IMR-90 (cell line): ENCODE measurements at regions not wholly inside any gene's neighbourhood (a gene's known extent, or its start where the extent isn't known, plus 50 kb on each side); places are given as distances from the start of the nearest gene placed in this dataset.

Source experiments
- ATAC-seq: fragments of 200-7000 bp; cut with Tn5 transposase; 2 replicates; pipeline ENCODE4 v1.9.1; 2020; ENCODE audit warnings: low read depth, mild to moderate bottlenecking, moderate library complexity
- BruUV-seq: library from RNA; stranded (reverse); fragments of 400-500 nt; replicated peaks from 2 replicates; lab custom pipeline; 2021; lab: Mats Ljungman, UMichigan
- CTCF ChIA-PET: fragments of 300-600 bp; formaldehyde crosslinking; extraction: SDS; loops from one replicate; lab custom pipeline; 2021; ENCODE audit warnings: antibody characterized with exemption; lab: Yijun Ruan, JAX
- POLR2A ChIA-PET: fragments of 300-600 bp; sonication (Branson Sonifier 250); formaldehyde crosslinking; loops from one replicate; lab custom pipeline; 2022; ENCODE audit warnings: antibody characterized with exemption; ENCODE audit not compliant: unreplicated experiment; lab: Charles Lee
- DNase-seq: peaks from one replicate; pipeline ENCODE4 v3.0.0; 2013
- H2AFZ ChIP-seq: replicated peaks from 2 replicates; pipeline ENCODE3; 2013; ENCODE audit warnings: low read length, mild to moderate bottlenecking; ENCODE audit not compliant: poor library complexity
- H2AK5ac ChIP-seq: 2 replicates; pipeline ENCODE4 v1.6.1; 2013; ENCODE audit warnings: low read depth, low read length, inconsistent platforms
- H2AK9ac ChIP-seq: replicated peaks from 2 replicates; pipeline ENCODE3; 2013; ENCODE audit warnings: mild to moderate bottlenecking, low read depth, low read length, moderate library complexity; ENCODE audit not compliant: poor library complexity
- H2BK120ac ChIP-seq: 2 replicates; pipeline ENCODE4 v1.6.1; 2013; ENCODE audit warnings: low read depth, low read length, inconsistent platforms
- H2BK15ac ChIP-seq: 3 replicates; pipeline ENCODE4 v1.6.1; 2013; ENCODE audit warnings: low read depth, low read length, inconsistent platforms
- H2BK20ac ChIP-seq: 2 replicates; pipeline ENCODE4 v1.6.1; 2013; ENCODE audit warnings: low read depth, mild to moderate bottlenecking, inconsistent platforms, low read length, moderate library complexity
- H2BK5ac ChIP-seq: 2 replicates; pipeline ENCODE4 v1.6.1; 2013; ENCODE audit warnings: mild to moderate bottlenecking, low read depth, low read length, inconsistent platforms; ENCODE audit not compliant: poor library complexity, severe bottlenecking
- H3K14ac ChIP-seq: replicated peaks from 2 replicates; pipeline ENCODE4 v1.6.1; 2013; ENCODE audit warnings: low read depth, low read length, inconsistent platforms
- H3K18ac ChIP-seq: 2 replicates; pipeline ENCODE4 v1.6.1; 2013; ENCODE audit warnings: low read depth, low read length, control low read depth
- H3K23ac ChIP-seq: 2 replicates; pipeline ENCODE4 v1.6.1; 2013; ENCODE audit warnings: low read depth, low read length, inconsistent platforms
- H3K27ac ChIP-seq: 2 replicates; pipeline ENCODE4 v1.5.1; 2013; ENCODE audit warnings: mild to moderate bottlenecking, control low read depth, low read length; ENCODE audit not compliant: insufficient read depth
- H3K27me3 ChIP-seq: 2 replicates; pipeline ENCODE4 v1.6.1; 2013; ENCODE audit warnings: low read length; ENCODE audit not compliant: control insufficient read depth, insufficient read depth
- H3K36me3 ChIP-seq: 2 replicates; pipeline ENCODE4 v1.6.1; 2013; ENCODE audit warnings: low read length, mixed read lengths; ENCODE audit not compliant: control insufficient read depth, insufficient read depth
- H3K4ac ChIP-seq: 2 replicates; pipeline ENCODE4 v1.6.1; 2013; ENCODE audit warnings: low read depth, low read length, inconsistent platforms
- H3K4me1 ChIP-seq: 2 replicates; pipeline ENCODE4 v1.6.1; 2013; ENCODE audit warnings: low read length, mixed read lengths; ENCODE audit not compliant: control insufficient read depth, insufficient read depth
- H3K4me2 ChIP-seq: 2 replicates; pipeline ENCODE4 v1.6.1; 2013; ENCODE audit warnings: low read depth, mild to moderate bottlenecking, control low read depth, low read length, moderate library complexity
- H3K4me3 ChIP-seq: 2 replicates; pipeline ENCODE4 v1.5.1; 2013; ENCODE audit warnings: low read depth, mild to moderate bottlenecking, control low read depth, low read length, moderate library complexity; ENCODE audit not compliant: insufficient read depth
- H3K56ac ChIP-seq: 2 replicates; pipeline ENCODE4 v1.6.1; 2013; ENCODE audit warnings: low read length, inconsistent platforms; ENCODE audit not compliant: insufficient read depth; ENCODE audit errors: extremely low read depth
- H3K79me1 ChIP-seq, 2 experiments: 2 replicates each; pipeline ENCODE4 v1.6.1; 2013; ENCODE audit warnings: low read length in 2 of 2, inconsistent platforms in 1 of 2, low read depth in 1 of 2
- H3K9ac ChIP-seq: 2 replicates; pipeline ENCODE4 v1.6.1; 2013; ENCODE audit warnings: low read depth, low read length, control low read depth
- H3K9me1 ChIP-seq: 2 replicates; pipeline ENCODE4 v1.6.1; 2013; ENCODE audit warnings: low read length, inconsistent platforms; ENCODE audit not compliant: insufficient read depth
- H3K9me3 ChIP-seq: 2 replicates; pipeline ENCODE4 v1.6.1; 2013; ENCODE audit warnings: low read length; ENCODE audit not compliant: control insufficient read depth, insufficient read depth
- H4K20me1 ChIP-seq: 2 replicates; pipeline ENCODE4 v1.6.1; 2013; ENCODE audit warnings: low read length, inconsistent platforms; ENCODE audit not compliant: insufficient read depth
- H4K5ac ChIP-seq: 2 replicates; pipeline ENCODE4 v1.6.1; 2013; ENCODE audit warnings: mild to moderate bottlenecking, low read depth, low read length, control low read depth
- H4K8ac ChIP-seq, 2 experiments: 2 replicates each; pipeline ENCODE4 v1.6.1; 2013; ENCODE audit warnings: low read depth in 2 of 2, low read length in 2 of 2, control low read depth in 1 of 2, inconsistent platforms in 1 of 2
- H4K91ac ChIP-seq: 2 replicates; pipeline ENCODE4 v1.6.1; 2013; ENCODE audit warnings: low read depth, low read length, inconsistent platforms; ENCODE audit not compliant: insufficient read depth
- BHLHE40 ChIP-seq: fragments of 150-350 bp; IDR thresholded peaks from 2 replicates; pipeline ENCODE4 v1.6.1; 2016; ENCODE audit warnings: mild to moderate bottlenecking, low read depth, low read length
- CHD1 ChIP-seq: IDR thresholded peaks from 2 replicates; pipeline ENCODE4 v1.6.1; 2012; ENCODE audit warnings: low read depth, low read length, improper control_type of control experiment
- CTCF ChIP-seq: conservative IDR thresholded peaks from 2 replicates; pipeline ENCODE4 v1.5.1; 2012; ENCODE audit warnings: mild to moderate bottlenecking, low read depth, low read length, improper control_type of control experiment
- ELK1 ChIP-seq: fragments of 150-350 bp; IDR thresholded peaks from 2 replicates; pipeline ENCODE4 v1.6.1; 2016; ENCODE audit warnings: low read depth, mild to moderate bottlenecking, low read length, moderate library complexity, borderline replicate concordance
- FOS ChIP-seq: fragments of 150-350 bp; IDR thresholded peaks from 2 replicates; pipeline ENCODE4 v1.6.1; 2016; ENCODE audit warnings: low read depth, low read length
- MAFK ChIP-seq: IDR thresholded peaks from 2 replicates; pipeline ENCODE4 v1.6.1; 2012; ENCODE audit warnings: low read depth, low read length, improper control_type of control experiment
- MAZ ChIP-seq: IDR thresholded peaks from 2 replicates; pipeline ENCODE4 v1.6.1; 2012; ENCODE audit warnings: low read depth, mild to moderate bottlenecking, low read length, improper control_type of control experiment, moderate library complexity, borderline replicate concordance
- MXI1 ChIP-seq: IDR thresholded peaks from 2 replicates; pipeline ENCODE4 v1.6.1; 2012; ENCODE audit warnings: low read depth, mild to moderate bottlenecking, low read length, moderate library complexity, borderline replicate concordance
- POLR2A ChIP-seq: IDR thresholded peaks from 2 replicates; pipeline ENCODE4 v1.6.1; 2012; ENCODE audit warnings: mild to moderate bottlenecking, low read depth, low read length
- RAD21 ChIP-seq: IDR thresholded peaks from 2 replicates; pipeline ENCODE4 v1.6.1; 2012; ENCODE audit warnings: low read length, improper control_type of control experiment
- RFX5 ChIP-seq: IDR thresholded peaks from 2 replicates; pipeline ENCODE4 v1.8.0; 2012; ENCODE audit warnings: low read depth, mild to moderate bottlenecking, low read length, moderate library complexity
- SMC3 ChIP-seq: fragments of 150-350 bp; IDR thresholded peaks from 2 replicates; pipeline ENCODE4 v1.6.1; 2016; ENCODE audit warnings: low read depth, mild to moderate bottlenecking, antibody characterized with exemption, low read length, moderate library complexity
- USF2 ChIP-seq: fragments of 150-350 bp; IDR thresholded peaks from 2 replicates; pipeline ENCODE4 v1.6.1; 2017; ENCODE audit warnings: mild to moderate bottlenecking, antibody characterized with exemption, low read length, low read depth
- WGBS, 2 experiments: methylation state at CpG; one replicate each; pipeline versions ENCODE4 v1.1.5 to v1.1.7; 2013; ENCODE audit warnings: missing lambda C conversion rate in 2 of 2; ENCODE audit not compliant: insufficient read length in 1 of 2; ENCODE audit errors: extremely low coverage in 2 of 2; 5-methylcytosine and 5-hydroxymethylcytosine counted together
- dilution Hi-C: fragments of 300-500 bp; cut with HindIII; formaldehyde crosslinking; loops from one replicate; pipeline ENCODE4 v1.14.3; 2018; ENCODE audit warnings: low sequenced_read_pairs; ENCODE audit not compliant: unreplicated experiment
- in situ Hi-C: fragments of 300-500 bp; cut with MboI; formaldehyde crosslinking; loops from 3 replicates; pipeline ENCODE4 v1.14.3; 2019; ENCODE audit warnings: low sequenced_read_pairs, inconsistent platforms, mixed read lengths
- intact Hi-C: fragments of 100-400 bp; cut with micrococcal nuclease; formaldehyde crosslinking; loops from 2 replicates; pipeline ENCODE4 v1.10.0; 2022

GRCh38 chr2:8587251-8587791 lies 94.5 kb upstream of the ID2 start:
- Histone ChIP-seq H4K91ac (no peak overlapping the region), H3K23ac (no peak overlapping the region), H3K56ac (no peak overlapping the region), H3K4ac (no peak overlapping the region), H2BK120ac (no peak overlapping the region), H3K9me1 (no peaks in the 10 kb centered on the region), H2AFZ (no peak overlapping the region), H3K14ac (no peak overlapping the region), H2BK15ac (no peak overlapping the region), H3K4me2 (no peak overlapping the region), H4K5ac (no peak overlapping the region), H3K79me1 (no peaks in the 10 kb centered on the region), H3K9ac (no peak overlapping the region), H4K20me1 (no peaks in the 10 kb centered on the region), H2AK5ac (no peak overlapping the region), H2AK9ac (no peak overlapping the region), H3K27ac (no peak overlapping the region), H3K18ac (no peak overlapping the region), H3K36me3 (no peaks in the 10 kb centered on the region), H2BK5ac (no peak overlapping the region), H3K4me1 (no peaks in the 10 kb centered on the region), H4K8ac (no peak overlapping the region), H2BK20ac (no peak overlapping the region), H3K9me3 (no peaks in the 10 kb centered on the region), H3K4me3 (no peak overlapping the region), H3K27me3 (peaks cover 4% of the 10 kb centered on the region; the same call in 1 of the 2 replicates)
- ChIA-PET POLR2A (no interaction called here), CTCF (no interaction called here)
- ATAC-seq (no peak), DNase-seq (no peak)
- dilution Hi-C loops, result no loop called here
- intact Hi-C loops, result no loop called here
- in situ Hi-C loops, result no loop called here
- WGBS, 2 experiments, result 100% methylated on average over 3 of the region's 19 CpGs; no CpG with 5 or more reads in 1 of the 2 experiments
- TF ChIP-seq CHD1 (no peak), SMC3 (no peak), RAD21 (no peak), MAZ (no peak), CTCF (no peak), MAFK (no peak), USF2 (no peak), ELK1 (no peak), BHLHE40 (no peak), POLR2A (no peak), RFX5 (no peak), FOS (no peak), MXI1 (no peak)
- BruUV-seq, result no TSS peak
